HEK293T (cell line): ENCODE measurements at regions not wholly inside any gene's neighbourhood (a gene's known extent, or its start where the extent isn't known, plus 50 kb on each side); places are given as distances from the start of the nearest gene placed in this dataset.

Experiments used
- ARNT ChIP-seq: fragments of 450-650 bp; IDR thresholded peaks from 2 replicates; pipeline ENCODE4 v1.6.1; 2017; ENCODE audit warnings: mild to moderate bottlenecking
- BHLHE40 ChIP-seq: fragments of 450-650 bp; IDR thresholded peaks from 2 replicates; pipeline ENCODE4 v1.6.1; 2016; ENCODE audit warnings: mild to moderate bottlenecking, moderate library complexity, borderline replicate concordance
- CTBP1 ChIP-seq: fragments of 450-650 bp; IDR thresholded peaks from 2 replicates; pipeline ENCODE4 v1.6.1; 2016; ENCODE audit warnings: borderline replicate concordance
- ELF4 ChIP-seq: fragments of 450-650 bp; IDR thresholded peaks from 2 replicates; pipeline ENCODE4 v1.6.1; 2017; ENCODE audit warnings: antibody characterized with exemption
- FOXA1 ChIP-seq: fragments of 450-650 bp; IDR thresholded peaks from 2 replicates; pipeline ENCODE4 v1.6.1; 2016; ENCODE audit warnings: mild to moderate bottlenecking
- FOXK2 ChIP-seq: fragments of 450-650 bp; IDR thresholded peaks from 2 replicates; pipeline ENCODE4 v1.6.1; 2016; ENCODE audit warnings: mild to moderate bottlenecking
- FOXM1 ChIP-seq: fragments of 450-650 bp; IDR thresholded peaks from 2 replicates; pipeline ENCODE4 v1.6.1; 2017; ENCODE audit warnings: mild to moderate bottlenecking, borderline replicate concordance
- HDGF ChIP-seq: fragments of 450-650 bp; IDR thresholded peaks from 2 replicates; pipeline ENCODE4 v1.6.1; 2017; ENCODE audit warnings: antibody characterized with exemption, borderline replicate concordance
- LEF1 ChIP-seq: fragments of 450-650 bp; IDR thresholded peaks from 2 replicates; pipeline ENCODE4 v1.6.1; 2017; ENCODE audit warnings: mild to moderate bottlenecking, borderline replicate concordance
- PKNOX1 ChIP-seq: fragments of 450-650 bp; IDR thresholded peaks from 2 replicates; pipeline ENCODE4 v1.6.1; 2016
- SP1 ChIP-seq: fragments of 450-650 bp; IDR thresholded peaks from 2 replicates; pipeline ENCODE4 v1.6.1; 2017
- SUZ12 ChIP-seq: fragments of 450-650 bp; IDR thresholded peaks from 2 replicates; pipeline ENCODE4 v1.6.1; 2016; ENCODE audit warnings: mild to moderate bottlenecking
- TARDBP ChIP-seq: fragments of 450-650 bp; IDR thresholded peaks from 2 replicates; pipeline ENCODE4 v1.6.1; 2016
- ZNF384 ChIP-seq: fragments of 450-650 bp; IDR thresholded peaks from 2 replicates; pipeline ENCODE4 v1.6.1; 2016

DNA sequence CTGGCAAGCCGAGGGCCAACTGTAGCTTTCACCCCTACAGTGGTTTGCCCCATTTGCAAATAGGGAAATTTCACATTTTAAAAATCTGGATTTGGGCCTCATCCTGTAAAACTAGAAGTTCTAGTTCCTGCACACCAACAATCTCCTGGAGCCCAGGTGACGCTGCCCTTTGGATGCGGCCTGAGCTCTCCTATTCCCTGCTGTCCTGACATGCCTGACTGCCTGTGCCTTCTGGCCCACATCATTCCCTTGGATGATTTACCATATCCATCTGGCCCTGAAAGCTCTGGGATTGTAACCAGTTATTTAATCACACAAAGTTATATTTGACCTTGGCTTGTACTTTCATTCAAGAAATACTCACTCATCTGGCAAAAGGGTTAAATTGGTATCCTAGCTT lies 272.3 kb downstream of the ARRDC4 start:
- TF ChIP-seq LEF1, result no peak
- no peak for TF ChIP-seq ELF4
- no peak for TF ChIP-seq SUZ12
- no peak for TF ChIP-seq BHLHE40
- TF ChIP-seq ZNF384, result no peak
- TF ChIP-seq TARDBP, result no peak
- TF ChIP-seq FOXM1, result no peak
- no peak for TF ChIP-seq PKNOX1
- TF ChIP-seq FOXA1, result no peak
- no peak for TF ChIP-seq ARNT
- TF ChIP-seq SP1, result no peak
- no peak for TF ChIP-seq CTBP1
- TF ChIP-seq FOXK2, result no peak
- no peak for TF ChIP-seq HDGF
